ENCODE measurements at regions not wholly inside any gene's neighbourhood (a gene's known extent, or its start where the extent isn't known, plus 50 kb on each side); places are given as distances from the start of the nearest gene placed in this dataset.

- Histone ChIP-seq H3K36me3 (ENCODE audit: insufficient read depth, low read length) (no peaks in the 10 kb centered on the region), H3K27ac (ENCODE audit: low read depth, low read length) (no peak overlapping the region), H3K9ac (ENCODE audit: low read depth, low read length) (no peak overlapping the region), H3K4me1 (ENCODE audit: insufficient read depth, low read length) (no peaks in the 10 kb centered on the region), H3K27me3 (ENCODE audit: insufficient read depth, low read length) (no peaks in the 10 kb centered on the region), H3K9me3 (ENCODE audit: insufficient read depth, low read depth, low read length) (no peaks in the 10 kb centered on the region), H3K4me3 (ENCODE audit: low read length) (no peak overlapping the region)
- WGBS: 89% methylated on average over 2 of the region's 3 CpGs
Observed at GRCh38 chr4:145390571-145390970, 91.1 kb upstream of the SMAD1 start.

GRCh38 chr4:145389550-145389949 is 92.1 kb upstream of the SMAD1 start:
- WGBS: 95% methylated on average over 4 of the region's 4 CpGs

GRCh38 chr4:145388043-145388442 is 93.6 kb upstream of the SMAD1 start:
- no peak overlapping the region for H3K4me3 ChIP-seq (ENCODE audit: low read length)
- WGBS: 92% methylated on average over 3 of the region's 3 CpGs
- H3K9ac ChIP-seq (ENCODE audit: low read depth, low read length): no peak overlapping the region
- H3K27ac ChIP-seq (ENCODE audit: low read depth, low read length): no peak overlapping the region
- H3K27me3 ChIP-seq (ENCODE audit: insufficient read depth, low read length): no peaks in the 10 kb centered on the region
- H3K36me3 ChIP-seq (ENCODE audit: insufficient read depth, low read length): no peaks in the 10 kb centered on the region
- no peaks in the 10 kb centered on the region for H3K4me1 ChIP-seq (ENCODE audit: insufficient read depth, low read length)
- no peaks in the 10 kb centered on the region for H3K9me3 ChIP-seq (ENCODE audit: insufficient read depth, low read depth, low read length)

More at GRCh38 chr4:145389550-145389949, 92.1 kb upstream of the SMAD1 start:
- no peaks in the 10 kb centered on the region for H3K36me3 ChIP-seq (ENCODE audit: insufficient read depth, low read length)
- H3K4me1 ChIP-seq (ENCODE audit: insufficient read depth, low read length): no peaks in the 10 kb centered on the region
- no peaks in the 10 kb centered on the region for H3K9me3 ChIP-seq (ENCODE audit: insufficient read depth, low read depth, low read length)
- H3K27ac ChIP-seq (ENCODE audit: low read depth, low read length): no peak overlapping the region
- no peak overlapping the region for H3K9ac ChIP-seq (ENCODE audit: low read depth, low read length)
- H3K4me3 ChIP-seq (ENCODE audit: low read length): no peak overlapping the region
- H3K27me3 ChIP-seq (ENCODE audit: insufficient read depth, low read length): no peaks in the 10 kb centered on the region

GRCh38 chr4:145387079-145387478 is 94.6 kb upstream of the SMAD1 start:
- WGBS: 92% methylated on average over 3 of the region's 3 CpGs

GRCh38 chr4:145381163-145381562 is 100.5 kb upstream of the SMAD1 start:
- no peaks in the 10 kb centered on the region for H3K36me3 ChIP-seq (ENCODE audit: insufficient read depth, low read length)
- no peak overlapping the region for H3K4me3 ChIP-seq (ENCODE audit: low read length)
- WGBS: 95% methylated on average over 1 of the region's 1 CpG
- H3K4me1 ChIP-seq (ENCODE audit: insufficient read depth, low read length): no peaks in the 10 kb centered on the region
- 0 out of 2 replicates have a peak, but pooled peaks cover 2% of the 10 kb centered on the region for H3K9me3 ChIP-seq (ENCODE audit: insufficient read depth, low read depth, low read length)
- H3K27ac ChIP-seq (ENCODE audit: low read depth, low read length): no peak overlapping the region
- H3K27me3 ChIP-seq (ENCODE audit: insufficient read depth, low read length): no peaks in the 10 kb centered on the region
- no peak overlapping the region for H3K9ac ChIP-seq (ENCODE audit: low read depth, low read length)

More at GRCh38 chr4:145387079-145387478, 94.6 kb upstream of the SMAD1 start:
- no peak overlapping the region for H3K4me3 ChIP-seq (ENCODE audit: low read length)
- no peaks in the 10 kb centered on the region for H3K36me3 ChIP-seq (ENCODE audit: insufficient read depth, low read length)
- H3K27ac ChIP-seq (ENCODE audit: low read depth, low read length): no peak overlapping the region
- H3K27me3 ChIP-seq (ENCODE audit: insufficient read depth, low read length): no peaks in the 10 kb centered on the region
- no peaks in the 10 kb centered on the region for H3K4me1 ChIP-seq (ENCODE audit: insufficient read depth, low read length)
- H3K9me3 ChIP-seq (ENCODE audit: insufficient read depth, low read depth, low read length): no peaks in the 10 kb centered on the region
- H3K9ac ChIP-seq (ENCODE audit: low read depth, low read length): no peak overlapping the region

GRCh38 chr4:145380123-145380522 is 101.5 kb upstream of the SMAD1 start:
- Histone ChIP-seq H3K27ac (ENCODE audit: low read depth, low read length) (no peak overlapping the region), H3K36me3 (ENCODE audit: insufficient read depth, low read length) (no peaks in the 10 kb centered on the region), H3K9ac (ENCODE audit: low read depth, low read length) (no peak overlapping the region), H3K4me1 (ENCODE audit: insufficient read depth, low read length) (no peaks in the 10 kb centered on the region), H3K27me3 (ENCODE audit: insufficient read depth, low read length) (no peaks in the 10 kb centered on the region), H3K9me3 (ENCODE audit: insufficient read depth, low read depth, low read length) (0 out of 2 replicates have a peak, but pooled peaks cover 2% of the 10 kb centered on the region), H3K4me3 (ENCODE audit: low read length) (no peak overlapping the region)

GRCh38 chr4:145375416-145375815 is 106.2 kb upstream of the SMAD1 start:
- H3K4me3 ChIP-seq (ENCODE audit: low read length): no peak overlapping the region

GRCh38 chr4:145352438-145353145 is 129.1 kb upstream of the SMAD1 start:
- Histone ChIP-seq H3K36me3 (ENCODE audit: insufficient read depth, low read length) (no peaks in the 10 kb centered on the region), H3K4me1 (ENCODE audit: insufficient read depth, low read length) (no peaks in the 10 kb centered on the region), H3K9me3 (ENCODE audit: insufficient read depth, low read depth, low read length) (no peaks in the 10 kb centered on the region), H3K27me3 (ENCODE audit: insufficient read depth, low read length) (no peaks in the 10 kb centered on the region), H3K4me3 (ENCODE audit: low read length) (no peak overlapping the region), H3K9ac (ENCODE audit: low read depth, low read length) (no peak overlapping the region), H3K27ac (ENCODE audit: low read depth, low read length) (no peak overlapping the region)
- WGBS: 95% methylated on average over 4 of the region's 4 CpGs

More at GRCh38 chr4:145375416-145375815, 106.2 kb upstream of the SMAD1 start:
- WGBS: 97% methylated on average over 20 of the region's 20 CpGs
- Histone ChIP-seq H3K27ac (ENCODE audit: low read depth, low read length) (no peak overlapping the region), H3K27me3 (ENCODE audit: insufficient read depth, low read length) (no peaks in the 10 kb centered on the region), H3K36me3 (ENCODE audit: insufficient read depth, low read length) (no peaks in the 10 kb centered on the region), H3K9ac (ENCODE audit: low read depth, low read length) (no peak overlapping the region), H3K9me3 (ENCODE audit: insufficient read depth, low read depth, low read length) (0 out of 2 replicates have a peak, but pooled peaks cover 2% of the 10 kb centered on the region), H3K4me1 (ENCODE audit: insufficient read depth, low read length) (no peaks in the 10 kb centered on the region)

GRCh38 chr4:145351922-145352321 is 129.7 kb upstream of the SMAD1 start:
- Histone ChIP-seq H3K27ac (ENCODE audit: low read depth, low read length) (no peak overlapping the region), H3K4me3 (ENCODE audit: low read length) (no peak overlapping the region), H3K9me3 (ENCODE audit: insufficient read depth, low read depth, low read length) (no peaks in the 10 kb centered on the region), H3K9ac (ENCODE audit: low read depth, low read length) (no peak overlapping the region), H3K36me3 (ENCODE audit: insufficient read depth, low read length) (no peaks in the 10 kb centered on the region), H3K4me1 (ENCODE audit: insufficient read depth, low read length) (no peaks in the 10 kb centered on the region), H3K27me3 (ENCODE audit: insufficient read depth, low read length) (no peaks in the 10 kb centered on the region)
- 100% methylated on average over 1 of the region's 1 CpG for WGBS

- H3K27me3 ChIP-seq (ENCODE audit: insufficient read depth, low read length): no peaks in the 10 kb centered on the region
- no peak overlapping the region for H3K4me3 ChIP-seq (ENCODE audit: low read length)
- no peak overlapping the region for H3K27ac ChIP-seq (ENCODE audit: low read depth, low read length)
- H3K36me3 ChIP-seq (ENCODE audit: insufficient read depth, low read length): no peaks in the 10 kb centered on the region
- no peak overlapping the region for H3K9ac ChIP-seq (ENCODE audit: low read depth, low read length)
- H3K4me1 ChIP-seq (ENCODE audit: insufficient read depth, low read length): no peaks in the 10 kb centered on the region
- H3K9me3 ChIP-seq (ENCODE audit: insufficient read depth, low read depth, low read length): no peaks in the 10 kb centered on the region
- WGBS: 100% methylated on average over 1 of the region's 2 CpGs
Observed at GRCh38 chr4:145351162-145351561, 130.5 kb upstream of the SMAD1 start.

GRCh38 chr4:145348291-145348690 is 133.4 kb upstream of the SMAD1 start:
- Histone ChIP-seq H3K36me3 (ENCODE audit: insufficient read depth, low read length) (no peaks in the 10 kb centered on the region), H3K27me3 (ENCODE audit: insufficient read depth, low read length) (no peaks in the 10 kb centered on the region), H3K4me1 (ENCODE audit: insufficient read depth, low read length) (0 out of 2 replicates have a peak, but pooled peaks cover 4% of the 10 kb centered on the region), H3K27ac (ENCODE audit: low read depth, low read length) (no peak overlapping the region), H3K4me3 (ENCODE audit: low read length) (no peak overlapping the region), H3K9ac (ENCODE audit: low read depth, low read length) (no peak overlapping the region), H3K9me3 (ENCODE audit: insufficient read depth, low read depth, low read length) (no peaks in the 10 kb centered on the region)
- 94% methylated on average over 4 of the region's 4 CpGs for WGBS

Measured in HUES64 (cell line).